ENCODE measurements at regions not wholly inside any gene's neighbourhood (a gene's known extent, or its start where the extent isn't known, plus 50 kb on each side); places are given as distances from the start of the nearest gene placed in this dataset.

GRCh38 chr13:48843630-48844380 is 131.9 kb upstream of the FNDC3A start:
- TF ChIP-seq, protein P1, sequence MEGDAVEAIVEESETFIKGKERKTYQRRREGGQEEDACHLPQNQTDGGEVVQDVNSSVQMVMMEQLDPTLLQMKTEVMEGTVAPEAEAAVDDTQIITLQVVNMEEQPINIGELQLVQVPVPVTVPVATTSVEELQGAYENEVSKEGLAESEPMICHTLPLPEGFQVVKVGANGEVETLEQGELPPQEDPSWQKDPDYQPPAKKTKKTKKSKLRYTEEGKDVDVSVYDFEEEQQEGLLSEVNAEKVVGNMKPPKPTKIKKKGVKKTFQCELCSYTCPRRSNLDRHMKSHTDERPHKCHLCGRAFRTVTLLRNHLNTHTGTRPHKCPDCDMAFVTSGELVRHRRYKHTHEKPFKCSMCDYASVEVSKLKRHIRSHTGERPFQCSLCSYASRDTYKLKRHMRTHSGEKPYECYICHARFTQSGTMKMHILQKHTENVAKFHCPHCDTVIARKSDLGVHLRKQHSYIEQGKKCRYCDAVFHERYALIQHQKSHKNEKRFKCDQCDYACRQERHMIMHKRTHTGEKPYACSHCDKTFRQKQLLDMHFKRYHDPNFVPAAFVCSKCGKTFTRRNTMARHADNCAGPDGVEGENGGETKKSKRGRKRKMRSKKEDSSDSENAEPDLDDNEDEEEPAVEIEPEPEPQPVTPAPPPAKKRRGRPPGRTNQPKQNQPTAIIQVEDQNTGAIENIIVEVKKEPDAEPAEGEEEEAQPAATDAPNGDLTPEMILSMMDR (IDR thresholded peaks at IDR 0.05; ENCODE audit: insufficient read depth, low read length) = no peak
- no peak for TF ChIP-seq SPI1 (IDR thresholded peaks at IDR 0.05; ENCODE audit: borderline replicate concordance, low read depth)

Measured in HL-60 (cell line).